CD14-positive monocyte (primary cell): ENCODE measurements at regions not wholly inside any gene's neighbourhood (a gene's known extent, or its start where the extent isn't known, plus 50 kb on each side); places are given as distances from the start of the nearest gene placed in this dataset.

Experiments used
- DNase-seq, 3 donors: peaks; one replicate each; pipeline ENCODE4 v3.0.0-alpha.2; 2011 to 2022
- H2AFZ ChIP-seq: 2 replicates; pipeline ENCODE4 v1.6.0; 2012; ENCODE audit warnings: mild to moderate bottlenecking, low read depth, low read length, inconsistent platforms; ENCODE audit not compliant: insufficient read depth, poor library complexity, severe bottlenecking
- H3K27ac ChIP-seq, 2 donors: 1 replicate in 1 of 2; 2 replicates in 1 of 2; pipeline ENCODE4 v1.5.1; 2012 to 2013; ENCODE audit warnings: low read length in 2 of 2, control low read depth in 1 of 2, inconsistent platforms in 1 of 2, low read depth in 1 of 2, mild to moderate bottlenecking in 1 of 2
- H3K27me3 ChIP-seq, 2 donors: one replicate each; pipeline versions ENCODE4 v1.6.0 to v1.6.1; 2011 to 2013; ENCODE audit warnings: low read length in 2 of 2; ENCODE audit not compliant: control insufficient read depth in 2 of 2, insufficient read depth in 2 of 2
- H3K36me3 ChIP-seq, 2 donors: replicated peaks in 1 of 2; 1 replicate in 1 of 2; 2 replicates in 1 of 2; pipeline versions ENCODE4 v1.5.1 to v1.6.1; 2012 to 2013; ENCODE audit warnings: low read length in 2 of 2, control low read depth in 1 of 2, inconsistent platforms in 1 of 2, mild to moderate bottlenecking in 1 of 2; ENCODE audit not compliant: insufficient read depth in 2 of 2, control insufficient read depth in 1 of 2
- H3K4me1 ChIP-seq, 2 donors: 1 replicate in 1 of 2; 2 replicates in 1 of 2; pipeline versions ENCODE4 v1.5.1 to v1.6.1; 2012 to 2013; ENCODE audit warnings: low read length in 2 of 2, control low read depth in 1 of 2, inconsistent platforms in 1 of 2, mild to moderate bottlenecking in 1 of 2, moderate library complexity in 1 of 2; ENCODE audit not compliant: insufficient read depth in 2 of 2, control insufficient read depth in 1 of 2
- H3K4me2 ChIP-seq: replicated peaks from 2 replicates; pipeline ENCODE3; 2012; ENCODE audit warnings: low read length, moderate library complexity, mild to moderate bottlenecking; ENCODE audit not compliant: poor library complexity, severe bottlenecking; ENCODE audit errors: extremely low read depth
- H3K4me3 ChIP-seq, 3 experiments: fragments of 200-600 bp in 1 of 3; sonication (generic) in 1 of 3; replicated peaks in 1 of 3; 1 replicate in 2 of 3; 2 replicates in 1 of 3; pipeline ENCODE4 v1.5.1; 2011 to 2013; ENCODE audit warnings: low read length in 3 of 3, mild to moderate bottlenecking in 3 of 3, control low read depth in 2 of 3, low read depth in 2 of 3, inconsistent platforms in 1 of 3, moderate library complexity in 1 of 3
- H3K79me2 ChIP-seq: 2 replicates; pipeline ENCODE4 v1.6.0; 2012; ENCODE audit warnings: mild to moderate bottlenecking, control low read depth, inconsistent platforms, low read length, moderate library complexity; ENCODE audit not compliant: insufficient read depth
- H3K9ac ChIP-seq: 2 replicates; pipeline ENCODE4 v1.6.0; 2017; ENCODE audit warnings: low read length, mild to moderate bottlenecking; ENCODE audit not compliant: insufficient read depth, poor library complexity, severe bottlenecking
- H3K9me3 ChIP-seq, 2 donors: replicated peaks in 1 of 2; 1 replicate in 1 of 2; 2 replicates in 1 of 2; pipeline versions ENCODE4 v1.5.1 to v1.6.1; 2012 to 2013; ENCODE audit warnings: low read length in 2 of 2, control low read depth in 1 of 2; ENCODE audit not compliant: control insufficient read depth in 1 of 2, insufficient read depth in 1 of 2
- H4K20me1 ChIP-seq: 2 replicates; pipeline ENCODE4 v1.6.0; 2012; ENCODE audit warnings: mild to moderate bottlenecking, low read length, control low read depth, moderate library complexity; ENCODE audit not compliant: insufficient read depth
- H3K27ac Mint-ChIP-seq, 7 donors: one replicate each; pipeline ENCODE4 v1.8.0; 2020; ENCODE audit warnings: mild to moderate bottlenecking in 7 of 7, mixed read lengths in 7 of 7, moderate library complexity in 6 of 7, inconsistent platforms in 2 of 7
- H3K27me3 Mint-ChIP-seq, 3 donors: one replicate each; pipeline ENCODE4 v1.8.0; 2021 to 2022; ENCODE audit warnings: low read depth in 3 of 3, mild to moderate bottlenecking in 3 of 3, mixed read lengths in 3 of 3, moderate library complexity in 3 of 3, inconsistent platforms in 1 of 3
- H3K36me3 Mint-ChIP-seq, 2 donors: one replicate each; pipeline ENCODE4 v1.8.0; 2020; ENCODE audit warnings: mixed read lengths in 2 of 2, inconsistent platforms in 1 of 2, mild to moderate bottlenecking in 1 of 2
- H3K4me1 Mint-ChIP-seq: one replicate; pipeline ENCODE4 v1.8.0; 2020; ENCODE audit warnings: mild to moderate bottlenecking, mixed read lengths
- H3K4me3 Mint-ChIP-seq, 2 donors: one replicate each; pipeline ENCODE4 v1.8.0; 2020; ENCODE audit warnings: mild to moderate bottlenecking in 2 of 2, mixed read lengths in 2 of 2, moderate library complexity in 1 of 2
- H3K9me3 Mint-ChIP-seq, 7 donors: one replicate each; pipeline ENCODE4 v1.8.0; 2020 to 2022; ENCODE audit warnings: mixed read lengths in 7 of 7, mild to moderate bottlenecking in 6 of 7, moderate library complexity in 6 of 7, inconsistent platforms in 2 of 7
- WGBS: methylation state at CpG from one replicate; pipeline ENCODE4 v1.1.5; 2013; ENCODE audit warnings: missing lambda C conversion rate; ENCODE audit not compliant: insufficient coverage; 5-methylcytosine and 5-hydroxymethylcytosine counted together
- intact Hi-C, 2 donors: fragments of 100-400 bp; cut with micrococcal nuclease; formaldehyde crosslinking; loops; one replicate each; pipeline versions ENCODE4 v1.15.0 to v1.15.1; 2023
- TF ChIP-seq, protein P1 (sequence below): fragments of 200-600 bp; IDR thresholded peaks from one replicate; pipeline ENCODE4 v1.8.0; 2022; ENCODE audit warnings: antibody characterized with exemption, mild to moderate bottlenecking

DNA sequence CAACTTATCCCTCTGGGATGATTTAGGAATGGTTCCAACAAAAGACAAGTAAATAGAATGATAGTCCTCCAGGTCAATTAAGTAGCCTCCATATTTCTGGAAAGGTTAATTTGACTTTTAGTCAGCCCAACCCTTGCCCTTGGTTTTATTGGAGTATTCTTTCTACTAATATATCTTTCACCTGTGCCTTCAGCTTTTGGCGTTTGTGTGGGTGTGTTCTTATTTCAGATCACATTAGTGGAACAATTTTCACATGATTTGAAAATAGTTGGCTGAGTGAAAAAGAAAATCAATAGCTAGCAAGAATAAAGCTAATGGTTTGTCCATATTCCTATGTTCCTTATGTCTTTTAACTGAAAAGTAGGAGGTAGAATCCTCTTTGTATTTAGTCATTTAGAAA, 239.6 kb upstream of the SGK1 start:
- intact Hi-C loops = no loop called here
- TF ChIP-seq, protein P1, sequence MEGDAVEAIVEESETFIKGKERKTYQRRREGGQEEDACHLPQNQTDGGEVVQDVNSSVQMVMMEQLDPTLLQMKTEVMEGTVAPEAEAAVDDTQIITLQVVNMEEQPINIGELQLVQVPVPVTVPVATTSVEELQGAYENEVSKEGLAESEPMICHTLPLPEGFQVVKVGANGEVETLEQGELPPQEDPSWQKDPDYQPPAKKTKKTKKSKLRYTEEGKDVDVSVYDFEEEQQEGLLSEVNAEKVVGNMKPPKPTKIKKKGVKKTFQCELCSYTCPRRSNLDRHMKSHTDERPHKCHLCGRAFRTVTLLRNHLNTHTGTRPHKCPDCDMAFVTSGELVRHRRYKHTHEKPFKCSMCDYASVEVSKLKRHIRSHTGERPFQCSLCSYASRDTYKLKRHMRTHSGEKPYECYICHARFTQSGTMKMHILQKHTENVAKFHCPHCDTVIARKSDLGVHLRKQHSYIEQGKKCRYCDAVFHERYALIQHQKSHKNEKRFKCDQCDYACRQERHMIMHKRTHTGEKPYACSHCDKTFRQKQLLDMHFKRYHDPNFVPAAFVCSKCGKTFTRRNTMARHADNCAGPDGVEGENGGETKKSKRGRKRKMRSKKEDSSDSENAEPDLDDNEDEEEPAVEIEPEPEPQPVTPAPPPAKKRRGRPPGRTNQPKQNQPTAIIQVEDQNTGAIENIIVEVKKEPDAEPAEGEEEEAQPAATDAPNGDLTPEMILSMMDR = no peak
- H3K4me3 Mint-ChIP-seq = no peak overlapping the region

DNA sequence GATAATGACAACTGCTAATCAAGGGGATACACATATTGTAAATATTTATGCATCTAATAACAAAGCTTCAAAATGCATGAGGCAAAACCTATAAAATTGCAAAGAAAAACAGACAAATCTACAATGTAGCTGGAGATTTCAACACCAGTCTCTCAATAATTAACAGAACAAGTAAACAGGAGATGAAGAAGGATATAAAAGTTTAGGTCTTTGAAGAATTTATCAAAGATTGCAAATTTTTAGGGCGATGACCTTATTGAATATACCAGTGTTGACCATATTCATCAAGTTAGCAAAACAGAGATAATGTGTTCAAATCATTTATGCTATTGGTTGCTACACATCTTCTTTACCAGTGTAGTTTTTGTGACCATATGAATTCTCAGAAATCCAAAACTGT, 237.8 kb upstream of the SGK1 start:
- Histone ChIP-seq H3K9ac (no peak overlapping the region), H3K4me2 (no peak overlapping the region), H3K36me3 (no peaks in the 10 kb centered on the region), H4K20me1 (no peaks in the 10 kb centered on the region), H3K27ac (no peak overlapping the region), H3K4me3 (no peak overlapping the region), H3K27me3 (no peaks in the 10 kb centered on the region), H3K4me1 (no peaks in the 10 kb centered on the region), H2AFZ (no peak overlapping the region), H3K9me3 (peaks cover 0 to 4% of the 10 kb centered on the region in 2 donors), H3K79me2 (no peaks in the 10 kb centered on the region)
- peaks cover 0 to 3% (median 1%) of the 10 kb centered on the region in 3 donors for H3K27me3 Mint-ChIP-seq
- DNase-seq = no peak
- TF ChIP-seq, protein P1 = no peak
- H3K36me3 Mint-ChIP-seq = no peaks in the 10 kb centered on the region
- no CpG with 5 or more reads among the region's 1 CpG for WGBS
- no peak overlapping the region for H3K27ac Mint-ChIP-seq
- H3K4me3 Mint-ChIP-seq = no peak overlapping the region
- H3K9me3 Mint-ChIP-seq = peaks cover 2 to 7% (median 6%) of the 10 kb centered on the region in 7 donors
- intact Hi-C loops = no loop called here
- H3K4me1 Mint-ChIP-seq = no peaks in the 10 kb centered on the region

More for the DNA sequence above, 239.6 kb upstream of the SGK1 start:
- H3K27me3 ChIP-seq = no peaks in the 10 kb centered on the region
- no CpG with 5 or more reads among the region's 1 CpG for WGBS
- Mint-ChIP-seq H3K27me3 (peaks cover 0 to 1% (median under 1%) of the 10 kb centered on the region in 3 donors), H3K36me3 (no peaks in the 10 kb centered on the region), H3K4me1 (no peaks in the 10 kb centered on the region), H3K9me3 (peaks cover 2 to 7% (median 6%) of the 10 kb centered on the region in 7 donors), H3K27ac (no peak overlapping the region)
- H4K20me1 ChIP-seq = no peaks in the 10 kb centered on the region
- no peak overlapping the region for H3K4me3 ChIP-seq
- H3K9ac ChIP-seq = no peak overlapping the region
- no peaks in the 10 kb centered on the region for H3K79me2 ChIP-seq
- H3K4me2 ChIP-seq = no peak overlapping the region
- H3K4me1 ChIP-seq = no peaks in the 10 kb centered on the region
- H3K27ac ChIP-seq = no peak overlapping the region
- no peak overlapping the region for H2AFZ ChIP-seq
- H3K36me3 ChIP-seq = no peaks in the 10 kb centered on the region
- peaks cover 0 to 4% of the 10 kb centered on the region in 2 donors for H3K9me3 ChIP-seq
- DNase-seq = no peak
